GM19328 (cell line): ENCODE measurements at regions not wholly inside any gene's neighbourhood (a gene's known extent, or its start where the extent isn't known, plus 50 kb on each side); places are given as distances from the start of the nearest gene placed in this dataset.

Experiments used
- ATAC-seq: cut with Tn5 transposase; IDR thresholded peaks from one replicate; pipeline ENCODE4 v1.9.1; 2021; ENCODE audit warnings: mild to moderate bottlenecking, moderate library complexity; ENCODE audit not compliant: unreplicated experiment

GRCh38 chr22:48749555-48750227, 1078.0 kb downstream of the BRD1 start:
- no peak for ATAC-seq

- no peak for ATAC-seq
These were observed 1078.7 kb downstream of the BRD1 start for GRCh38 chr22:48748860-48749554.

- no peak for ATAC-seq
These were observed 1079.4 kb downstream of the BRD1 start for GRCh38 chr22:48748113-48748859.

GRCh38 chr22:48746789-48747425, 1080.8 kb downstream of the BRD1 start:
- ATAC-seq = no peak

GRCh38 chr22:48745842-48746788, 1081.6 kb downstream of the BRD1 start:
- ATAC-seq = no peak

- no peak for ATAC-seq
These were observed 1082.5 kb downstream of the BRD1 start for GRCh38 chr22:48744967-48745841.

- ATAC-seq = no peak
These were observed 1083.4 kb downstream of the BRD1 start for GRCh38 chr22:48744283-48744641.

GRCh38 chr22:48743601-48744282, 1083.9 kb downstream of the BRD1 start:
- ATAC-seq = no peak

- no peak for ATAC-seq
These were observed 1084.9 kb downstream of the BRD1 start for GRCh38 chr22:48742556-48743343.

GRCh38 chr22:48742191-48742555, 1085.5 kb downstream of the BRD1 start:
- no peak for ATAC-seq

GRCh38 chr22:48741540-48741939, 1086.1 kb downstream of the BRD1 start:
- no peak for ATAC-seq

GRCh38 chr22:48740731-48741405, 1086.8 kb downstream of the BRD1 start:
- ATAC-seq = no peak

GRCh38 chr22:48740086-48740730, 1087.5 kb downstream of the BRD1 start:
- no peak for ATAC-seq

GRCh38 chr22:48739348-48740085, 1088.2 kb downstream of the BRD1 start:
- no peak for ATAC-seq

GRCh38 chr22:48738204-48738980, 1089.3 kb downstream of the BRD1 start:
- no peak for ATAC-seq
